ENCODE measurements at regions not wholly inside any gene's neighbourhood (a gene's known extent, or its start where the extent isn't known, plus 50 kb on each side); places are given as distances from the start of the nearest gene placed in this dataset.

- TF ChIP-seq CTCF (IDR thresholded peaks at IDR 0.05): no peak
- no peak for TF ChIP-seq POLR2A (IDR thresholded peaks at IDR 0.05)
Observed at GRCh38 chr14:71333705-71334104, 426.4 kb downstream of the PCNX1 start.

Data from right lobe of liver (tissue), 4 donors.